Panc1 (cell line): ENCODE measurements at regions not wholly inside any gene's neighbourhood (a gene's known extent, or its start where the extent isn't known, plus 50 kb on each side); places are given as distances from the start of the nearest gene placed in this dataset.

Experiments used
- ATAC-seq: fragments of 200-7000 bp; cut with Tn5 transposase; 2 replicates; pipeline ENCODE4 v1.9.1; 2020; ENCODE audit warnings: mild to moderate bottlenecking, moderate library complexity
- BruUV-seq: library from RNA; stranded (reverse); fragments of 400-500 nt; replicated peaks from 2 replicates; lab custom pipeline; 2021; lab: Mats Ljungman, UMichigan
- CTCF ChIA-PET: fragments of 300-600 bp; sonication (Branson Sonifier 250); formaldehyde crosslinking; loops from one replicate; lab custom pipeline; 2022; ENCODE audit warnings: antibody characterized with exemption; lab: Charles Lee
- POLR2A ChIA-PET: fragments of 300-600 bp; sonication (Branson Sonifier 250); formaldehyde crosslinking; loops from one replicate; lab custom pipeline; 2022; ENCODE audit warnings: antibody characterized with exemption; lab: Charles Lee
- DNase-seq: peaks from one replicate; pipeline ENCODE4 v3.0.0-alpha.2; 2010; ENCODE audit warnings: low read depth, low spot score
- H3K27ac ChIP-seq: 2 replicates; pipeline ENCODE4 v1.5.1; 2011; ENCODE audit warnings: mild to moderate bottlenecking, low read length, inconsistent platforms
- H3K27me3 ChIP-seq: fragments of 200-500 bp; sonication (Bioruptor generic); 2 replicates; pipeline ENCODE4 v1.6.0; 2014; ENCODE audit warnings: low read length, inconsistent platforms; ENCODE audit not compliant: control insufficient read depth, insufficient read depth
- H3K36me3 ChIP-seq: fragments of 200-500 bp; sonication (Bioruptor generic); 2 replicates; pipeline ENCODE4 v1.5.1; 2014; ENCODE audit warnings: inconsistent platforms, mild to moderate bottlenecking, low read length, moderate library complexity; ENCODE audit not compliant: control insufficient read depth, insufficient read depth
- H3K4me1 ChIP-seq: 2 replicates; pipeline ENCODE4 v1.5.1; 2011; ENCODE audit warnings: inconsistent platforms, mild to moderate bottlenecking, low read length, moderate library complexity; ENCODE audit not compliant: control insufficient read depth, insufficient read depth
- H3K4me3 ChIP-seq, 2 experiments: 2 replicates each; pipeline ENCODE4 v1.5.1; 2011 to 2012; ENCODE audit warnings: low read depth in 2 of 2, low read length in 2 of 2, mild to moderate bottlenecking in 2 of 2, inconsistent platforms in 1 of 2, moderate library complexity in 1 of 2
- H3K9me3 ChIP-seq: fragments of 200-500 bp; sonication (Bioruptor generic); 2 replicates; pipeline ENCODE4 v1.5.1; 2014; ENCODE audit warnings: low read depth, mild to moderate bottlenecking, inconsistent platforms, low read length, moderate library complexity; ENCODE audit not compliant: control insufficient read depth, insufficient read depth
- POLR2AphosphoS5 ChIP-seq: IDR thresholded peaks from 2 replicates; pipeline ENCODE4 v1.6.1; 2012; ENCODE audit warnings: mild to moderate bottlenecking, low read depth, low read length, moderate library complexity
- SIN3A ChIP-seq: IDR thresholded peaks from 2 replicates; pipeline ENCODE4 v1.6.1; 2012; ENCODE audit warnings: low read depth, mild to moderate bottlenecking, low read length, moderate library complexity, borderline replicate concordance; ENCODE audit not compliant: insufficient read depth
- TCF7L2 ChIP-seq: IDR thresholded peaks from 2 replicates; pipeline ENCODE4 v1.6.1; 2011; ENCODE audit warnings: mild to moderate bottlenecking, low read depth, low read length, inconsistent platforms
- in situ Hi-C: cut with HindIII; loops from 2 replicates; pipeline ENCODE4 v1.10.0; 2016; ENCODE audit warnings: low sequenced_read_pairs, low pct_unique_long_range_greater_than_20kb
- intact Hi-C: fragments of 100-400 bp; cut with micrococcal nuclease; formaldehyde crosslinking; loops from one replicate; pipeline ENCODE4 v1.10.0; 2022; ENCODE audit not compliant: unreplicated experiment
- TF ChIP-seq, protein P1 (sequence below): fragments of 450-650 bp; IDR thresholded peaks from 2 replicates; pipeline ENCODE4 v1.5.1; 2017; ENCODE audit warnings: mild to moderate bottlenecking
- TF ChIP-seq, protein P2 (sequence below), 2 experiments: IDR thresholded peaks; 2 replicates each; pipeline ENCODE4 v1.6.1; 2011 to 2012; ENCODE audit warnings: low read depth in 2 of 2, control low read depth in 1 of 2, low read length in 1 of 2, mild to moderate bottlenecking in 1 of 2, moderate library complexity in 1 of 2; ENCODE audit not compliant: insufficient read depth in 1 of 2

DNA sequence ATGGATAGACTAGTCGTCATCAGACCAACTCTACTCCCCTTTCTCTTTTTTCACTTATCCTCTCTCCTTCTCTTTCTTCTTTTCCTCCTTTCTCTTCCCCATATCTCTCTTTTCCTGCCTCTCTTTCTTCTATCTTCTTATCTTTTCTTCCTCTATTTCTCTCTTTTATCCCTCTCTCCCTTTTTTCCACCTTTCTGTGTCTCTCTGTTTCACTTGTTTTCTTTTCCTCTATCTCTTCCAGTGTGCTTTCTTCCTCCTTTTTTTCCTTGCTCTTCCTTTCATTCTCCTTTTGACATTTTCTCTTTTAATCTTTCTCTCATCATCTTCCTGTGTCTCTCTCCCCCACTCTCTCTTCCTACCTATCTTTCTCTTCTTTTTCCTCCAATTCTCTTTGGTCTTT, 159.0 kb upstream of the PTGFR start:
- intact Hi-C loops (no loop called here), in situ Hi-C loops (no loop called here)
- TF ChIP-seq TCF7L2 (no peak), SIN3A (no peak)
- H3K27ac ChIP-seq: no peak overlapping the region
- H3K4me1 ChIP-seq: no peaks in the 10 kb centered on the region
- no peaks in the 10 kb centered on the region for H3K36me3 ChIP-seq
- ATAC-seq (no peak), DNase-seq (no peak)
- no TSS peak for BruUV-seq
- no peak overlapping the region for H3K4me3 ChIP-seq
- POLR2A ChIA-PET: no interaction called here
- H3K9me3 ChIP-seq: no peaks in the 10 kb centered on the region
- no peaks in the 10 kb centered on the region for H3K27me3 ChIP-seq
- CTCF ChIA-PET: no interaction called here

DNA sequence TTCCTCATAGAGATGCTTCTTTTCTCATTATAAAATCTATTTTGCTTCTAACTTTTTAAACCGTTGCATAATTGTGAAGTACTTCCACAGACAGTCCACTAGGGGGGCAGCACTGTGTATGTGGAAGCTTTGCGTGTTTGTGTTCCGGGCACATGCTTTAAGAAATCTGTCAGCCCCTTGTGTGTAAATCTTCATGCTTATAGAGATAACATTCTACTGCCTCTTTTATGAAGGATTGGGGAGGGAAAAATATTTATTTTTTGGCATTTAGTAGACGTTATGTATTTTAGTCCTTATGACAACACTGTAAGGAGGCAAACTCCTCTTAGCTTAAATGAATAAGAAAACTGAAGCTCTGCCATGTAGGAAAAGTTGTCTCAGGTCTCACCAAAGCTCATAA, 157.3 kb upstream of the PTGFR start:
- TF ChIP-seq POLR2AphosphoS5: no peak
- TF ChIP-seq, protein P1, sequence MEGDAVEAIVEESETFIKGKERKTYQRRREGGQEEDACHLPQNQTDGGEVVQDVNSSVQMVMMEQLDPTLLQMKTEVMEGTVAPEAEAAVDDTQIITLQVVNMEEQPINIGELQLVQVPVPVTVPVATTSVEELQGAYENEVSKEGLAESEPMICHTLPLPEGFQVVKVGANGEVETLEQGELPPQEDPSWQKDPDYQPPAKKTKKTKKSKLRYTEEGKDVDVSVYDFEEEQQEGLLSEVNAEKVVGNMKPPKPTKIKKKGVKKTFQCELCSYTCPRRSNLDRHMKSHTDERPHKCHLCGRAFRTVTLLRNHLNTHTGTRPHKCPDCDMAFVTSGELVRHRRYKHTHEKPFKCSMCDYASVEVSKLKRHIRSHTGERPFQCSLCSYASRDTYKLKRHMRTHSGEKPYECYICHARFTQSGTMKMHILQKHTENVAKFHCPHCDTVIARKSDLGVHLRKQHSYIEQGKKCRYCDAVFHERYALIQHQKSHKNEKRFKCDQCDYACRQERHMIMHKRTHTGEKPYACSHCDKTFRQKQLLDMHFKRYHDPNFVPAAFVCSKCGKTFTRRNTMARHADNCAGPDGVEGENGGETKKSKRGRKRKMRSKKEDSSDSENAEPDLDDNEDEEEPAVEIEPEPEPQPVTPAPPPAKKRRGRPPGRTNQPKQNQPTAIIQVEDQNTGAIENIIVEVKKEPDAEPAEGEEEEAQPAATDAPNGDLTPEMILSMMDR: peak; percentile 68; the same call in 1 of the 2 replicates
- no peaks in the 10 kb centered on the region for H3K9me3 ChIP-seq
- no peak overlapping the region for H3K4me3 ChIP-seq
- H3K27ac ChIP-seq: no peak overlapping the region
- H3K36me3 ChIP-seq: no peaks in the 10 kb centered on the region
- no peaks in the 10 kb centered on the region for H3K27me3 ChIP-seq
- no peak for ATAC-seq
- in situ Hi-C loops (no loop called here), intact Hi-C loops (no loop called here)
- POLR2A ChIA-PET: no interaction called here
- CTCF ChIA-PET: interaction anchor here (0.8 kb wide), 1 partner anchor 1130 kb away, joined by 3 read pairs; no protein-coding TSS in a partner anchor
- peak; percentile 10 for DNase-seq
- BruUV-seq: no TSS peak
- no peaks in the 10 kb centered on the region for H3K4me1 ChIP-seq

DNA sequence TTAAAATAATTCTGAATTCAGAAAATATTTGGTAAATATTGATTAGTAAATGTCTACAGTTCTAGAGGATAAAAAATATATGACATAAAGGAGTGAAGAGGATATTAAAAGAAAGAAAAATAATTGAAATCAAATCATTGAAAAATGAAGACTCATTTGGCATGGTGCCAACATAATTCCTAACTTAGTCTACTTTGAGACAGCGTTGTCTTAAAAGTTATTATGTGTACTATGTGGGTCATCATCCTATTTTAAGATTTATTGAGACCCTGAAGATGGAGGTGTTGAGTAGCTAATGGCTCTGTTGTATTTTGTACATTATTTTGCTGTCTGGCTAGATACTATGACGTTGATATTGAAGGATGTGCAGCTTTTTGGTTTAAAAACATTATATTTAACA, 156.7 kb upstream of the PTGFR start:
- ATAC-seq: no peak
- Histone ChIP-seq H3K4me3 (no peak overlapping the region), H3K9me3 (no peaks in the 10 kb centered on the region), H3K36me3 (no peaks in the 10 kb centered on the region), H3K4me1 (no peaks in the 10 kb centered on the region), H3K27me3 (no peaks in the 10 kb centered on the region), H3K27ac (no peak overlapping the region)
- ChIA-PET POLR2A (no interaction called here), CTCF (interaction anchor here (0.8 kb wide), 1 partner anchor 1131 kb away, joined by 3 read pairs; no protein-coding TSS in a partner anchor)
- TF ChIP-seq, protein P2, sequence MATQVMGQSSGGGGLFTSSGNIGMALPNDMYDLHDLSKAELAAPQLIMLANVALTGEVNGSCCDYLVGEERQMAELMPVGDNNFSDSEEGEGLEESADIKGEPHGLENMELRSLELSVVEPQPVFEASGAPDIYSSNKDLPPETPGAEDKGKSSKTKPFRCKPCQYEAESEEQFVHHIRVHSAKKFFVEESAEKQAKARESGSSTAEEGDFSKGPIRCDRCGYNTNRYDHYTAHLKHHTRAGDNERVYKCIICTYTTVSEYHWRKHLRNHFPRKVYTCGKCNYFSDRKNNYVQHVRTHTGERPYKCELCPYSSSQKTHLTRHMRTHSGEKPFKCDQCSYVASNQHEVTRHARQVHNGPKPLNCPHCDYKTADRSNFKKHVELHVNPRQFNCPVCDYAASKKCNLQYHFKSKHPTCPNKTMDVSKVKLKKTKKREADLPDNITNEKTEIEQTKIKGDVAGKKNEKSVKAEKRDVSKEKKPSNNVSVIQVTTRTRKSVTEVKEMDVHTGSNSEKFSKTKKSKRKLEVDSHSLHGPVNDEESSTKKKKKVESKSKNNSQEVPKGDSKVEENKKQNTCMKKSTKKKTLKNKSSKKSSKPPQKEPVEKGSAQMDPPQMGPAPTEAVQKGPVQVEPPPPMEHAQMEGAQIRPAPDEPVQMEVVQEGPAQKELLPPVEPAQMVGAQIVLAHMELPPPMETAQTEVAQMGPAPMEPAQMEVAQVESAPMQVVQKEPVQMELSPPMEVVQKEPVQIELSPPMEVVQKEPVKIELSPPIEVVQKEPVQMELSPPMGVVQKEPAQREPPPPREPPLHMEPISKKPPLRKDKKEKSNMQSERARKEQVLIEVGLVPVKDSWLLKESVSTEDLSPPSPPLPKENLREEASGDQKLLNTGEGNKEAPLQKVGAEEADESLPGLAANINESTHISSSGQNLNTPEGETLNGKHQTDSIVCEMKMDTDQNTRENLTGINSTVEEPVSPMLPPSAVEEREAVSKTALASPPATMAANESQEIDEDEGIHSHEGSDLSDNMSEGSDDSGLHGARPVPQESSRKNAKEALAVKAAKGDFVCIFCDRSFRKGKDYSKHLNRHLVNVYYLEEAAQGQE (IDR thresholded peaks at IDR 0.05; ENCODE audit: insufficient read depth in 1 of 2, low read depth in 2 of 2, low read length in 1 of 2): no peak
- TF ChIP-seq POLR2AphosphoS5 (no peak), TCF7L2 (no peak), SIN3A (no peak)
- TF ChIP-seq, protein P1: no peak
- intact Hi-C loops: no loop called here
- no TSS peak for BruUV-seq
- in situ Hi-C loops: no loop called here
- no peak for DNase-seq
